B cell (primary cell): ENCODE measurements at regions not wholly inside any gene's neighbourhood (a gene's known extent, or its start where the extent isn't known, plus 50 kb on each side); places are given as distances from the start of the nearest gene placed in this dataset.

Experiments used
- CTCF ChIP-seq: fragments of 200-600 bp; IDR thresholded peaks from one replicate; pipeline ENCODE4 v1.8.0; 2022; ENCODE audit warnings: antibody characterized with exemption, mild to moderate bottlenecking
- EZH2 ChIP-seq: IDR thresholded peaks from 2 replicates; pipeline ENCODE4 v1.6.1; 2012; ENCODE audit warnings: borderline replicate concordance, low read depth, mild to moderate bottlenecking, moderate library complexity, low read length; ENCODE audit not compliant: insufficient read depth, poor library complexity, severe bottlenecking

DNA sequence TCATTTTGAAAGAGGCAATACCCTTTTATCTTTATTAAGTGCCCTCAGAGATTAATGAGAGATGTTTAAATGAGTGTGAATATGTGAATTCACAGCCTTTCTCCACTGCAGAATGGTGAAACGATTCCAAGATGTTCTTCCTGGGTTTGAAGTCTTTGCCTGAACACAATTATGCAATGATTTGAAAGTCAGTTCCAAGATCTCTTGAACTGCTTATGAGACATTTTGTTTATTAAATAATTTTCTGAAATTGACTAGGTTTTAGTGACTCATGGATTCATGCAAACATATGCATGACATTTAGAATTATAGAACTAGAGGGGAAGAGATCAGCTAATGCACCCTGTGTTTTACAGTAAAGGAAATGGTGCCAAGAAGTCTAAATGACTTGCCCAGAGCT is 118.1 kb upstream of the SLC38A2 start:
- TF ChIP-seq CTCF: no peak
- TF ChIP-seq EZH2: no peak
